T-helper 17 cell (primary cell): ENCODE measurements at regions not wholly inside any gene's neighbourhood (a gene's known extent, or its start where the extent isn't known, plus 50 kb on each side); places are given as distances from the start of the nearest gene placed in this dataset.

Experiments used
- ATAC-seq: fragments of 150-1000 bp; cut with Tn5 transposase; 2 replicates; pipeline ENCODE4 v1.10.0; 2021; ENCODE audit warnings: mild to moderate bottlenecking, moderate library complexity
- DNase-seq, 3 donors: peaks; one replicate each; pipeline versions ENCODE4 v3.0.0 to v3.0.0-alpha.2; 2020 to 2021
- H3K9me3 ChIP-seq: one replicate; pipeline ENCODE4 v1.7.0; 2013; ENCODE audit warnings: low read length, mild to moderate bottlenecking; ENCODE audit not compliant: control insufficient read depth, poor library complexity, severe bottlenecking
- H3K27ac Mint-ChIP-seq: one replicate; pipeline ENCODE4 v1.8.0; 2022; ENCODE audit warnings: mild to moderate bottlenecking, moderate library complexity, mixed read lengths
- H3K27me3 Mint-ChIP-seq: one replicate; pipeline ENCODE4 v1.8.0; 2022; ENCODE audit warnings: mixed read lengths
- H3K36me3 Mint-ChIP-seq: one replicate; pipeline ENCODE4 v1.8.0; 2022; ENCODE audit warnings: low read depth, mixed read lengths
- H3K4me1 Mint-ChIP-seq: one replicate; pipeline ENCODE4 v1.8.0; 2022; ENCODE audit warnings: mild to moderate bottlenecking, mixed read lengths
- H3K4me3 Mint-ChIP-seq: one replicate; pipeline ENCODE4 v1.8.0; 2022; ENCODE audit warnings: mild to moderate bottlenecking, moderate library complexity, mixed read lengths

DNA sequence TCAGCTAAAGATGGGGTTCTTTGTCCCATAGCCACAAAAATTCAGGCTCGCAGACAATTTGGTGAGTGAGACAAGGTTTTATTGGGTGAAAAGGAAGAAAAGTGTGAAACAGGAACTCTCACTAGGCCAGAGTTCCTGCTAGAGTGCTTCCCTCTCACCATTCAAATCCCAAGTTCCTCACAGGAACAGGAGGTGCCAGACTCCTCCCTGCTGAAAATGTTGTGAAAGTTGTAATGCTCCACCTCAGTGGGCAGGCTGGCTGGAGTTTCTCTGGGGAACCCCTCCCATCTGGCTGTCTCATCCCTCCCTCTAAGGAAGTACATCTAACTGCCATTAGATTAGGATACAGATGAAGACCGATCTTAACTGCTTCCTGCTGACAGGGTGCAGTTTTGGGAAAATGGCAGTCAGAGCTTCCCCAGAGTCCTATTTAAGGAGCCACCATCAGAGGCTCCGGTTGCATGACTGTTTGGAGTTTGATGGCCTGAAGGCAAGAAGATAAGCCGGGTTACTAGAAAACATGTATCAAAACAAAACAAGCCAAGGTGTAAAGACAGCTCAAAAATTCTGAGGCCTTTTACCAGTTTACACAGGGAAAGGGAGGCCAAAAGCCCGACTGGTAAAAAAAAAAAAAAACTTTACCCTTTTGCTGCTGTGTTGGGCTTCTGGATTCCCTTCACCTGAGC, 127.6 kb downstream of the FSCB start:
- no peak for ATAC-seq

DNA sequence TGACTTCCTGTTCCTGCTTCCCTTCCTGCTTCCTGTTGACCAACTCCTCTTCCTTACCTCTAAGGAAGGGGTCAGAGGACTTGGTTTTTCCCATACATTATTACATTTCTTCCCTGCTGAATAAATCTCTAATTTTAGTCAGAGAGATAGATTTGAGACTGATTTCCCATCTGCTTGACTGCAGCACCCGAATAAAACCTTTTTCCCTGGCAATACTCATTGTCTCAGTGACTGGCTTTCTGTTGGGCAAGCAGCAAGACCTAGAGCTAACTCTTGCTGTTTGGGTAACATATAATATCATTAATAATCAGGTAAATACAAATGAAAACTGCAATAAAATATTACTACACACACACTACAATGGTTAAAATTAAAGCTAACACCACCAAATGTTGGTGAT, 132.2 kb downstream of the FSCB start:
- DNase-seq (no peak), ATAC-seq (no peak)
- Mint-ChIP-seq H3K27me3 (no peaks in the 10 kb centered on the region), H3K4me3 (no peak overlapping the region), H3K36me3 (no peaks in the 10 kb centered on the region), H3K4me1 (no peaks in the 10 kb centered on the region), H3K27ac (no peak overlapping the region)
- H3K9me3 ChIP-seq, result no peaks in the 10 kb centered on the region

More for the DNA sequence above, 127.6 kb downstream of the FSCB start:
- no peaks in the 10 kb centered on the region for H3K9me3 ChIP-seq
- Mint-ChIP-seq H3K36me3 (no peaks in the 10 kb centered on the region), H3K4me1 (no peaks in the 10 kb centered on the region), H3K27me3 (no peaks in the 10 kb centered on the region), H3K4me3 (no peak overlapping the region), H3K27ac (no peak overlapping the region)
- no peak for DNase-seq

DNA sequence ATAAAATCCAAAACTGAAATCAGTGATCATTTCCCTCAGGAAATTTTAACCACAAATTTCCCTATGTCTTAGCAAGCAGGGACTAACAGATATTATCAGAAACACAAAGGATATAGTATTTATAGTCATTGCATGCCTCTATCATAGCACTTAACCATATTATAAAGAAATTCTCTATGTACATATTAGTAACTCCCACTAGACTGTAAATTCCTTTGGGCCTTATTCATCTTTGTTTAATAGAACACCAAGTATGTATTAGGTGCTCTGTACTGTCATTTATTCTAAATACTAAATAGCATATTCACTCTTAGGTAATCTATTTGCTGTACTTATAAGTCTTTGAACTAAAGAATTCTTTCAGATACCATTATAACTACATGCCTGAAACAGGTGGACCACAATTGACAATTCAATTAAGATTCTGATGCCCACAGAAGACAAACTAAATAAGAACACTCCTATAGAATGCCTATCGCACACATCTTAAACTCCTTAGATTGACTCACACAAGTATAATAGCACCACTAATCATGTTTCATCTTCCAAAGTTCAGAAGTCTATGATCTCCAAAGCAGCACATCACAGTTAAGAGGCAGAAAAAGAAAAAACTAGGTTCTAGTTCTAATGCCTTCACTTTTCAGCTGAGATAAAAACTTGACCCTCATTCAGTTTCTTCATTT, 134.1 kb downstream of the FSCB start:
- H3K4me3 Mint-ChIP-seq, result no peak overlapping the region
- H3K27ac Mint-ChIP-seq, result no peak overlapping the region
- ATAC-seq (no peak), DNase-seq (no peak)
- H3K27me3 Mint-ChIP-seq, result no peaks in the 10 kb centered on the region
- no peaks in the 10 kb centered on the region for H3K36me3 Mint-ChIP-seq
- no peaks in the 10 kb centered on the region for H3K9me3 ChIP-seq
- no peaks in the 10 kb centered on the region for H3K4me1 Mint-ChIP-seq

DNA sequence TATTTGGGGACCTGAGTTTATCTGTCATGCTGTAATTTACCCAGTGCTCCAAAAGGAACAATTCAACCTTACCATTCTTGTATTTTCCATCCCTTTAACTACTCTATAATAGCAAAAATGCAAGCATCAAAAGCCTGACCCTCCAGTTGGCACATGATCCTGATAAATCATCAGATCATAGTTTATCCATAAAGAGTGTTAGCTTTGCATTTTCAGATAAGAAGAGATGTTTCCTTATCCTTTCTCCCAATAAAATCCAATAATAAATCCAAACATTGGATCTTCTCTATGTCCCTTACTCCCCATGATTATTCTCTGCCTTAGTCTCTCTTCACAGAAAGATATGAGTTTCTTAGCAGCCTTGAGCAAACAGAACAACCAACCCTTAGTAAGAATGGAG, 134.9 kb downstream of the FSCB start:
- DNase-seq, result no peak

DNA sequence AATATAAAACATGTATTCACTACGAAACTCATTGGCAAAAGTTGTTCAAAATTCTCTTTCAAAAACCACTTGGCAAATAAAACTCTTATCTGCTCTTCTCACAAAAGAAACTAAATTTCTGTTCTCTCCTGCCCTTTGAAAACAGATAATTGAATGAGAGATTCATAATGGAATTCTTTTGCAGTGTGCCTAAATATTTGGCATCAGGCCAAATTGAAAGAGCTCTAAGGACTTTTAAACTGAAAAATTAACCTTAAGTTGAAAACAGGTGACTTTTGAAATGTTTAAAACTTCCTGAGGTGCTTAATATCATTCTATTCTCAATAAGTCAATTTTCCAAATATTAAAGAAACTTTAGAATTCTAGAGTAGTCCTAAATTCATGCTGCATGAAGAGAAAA, 136.4 kb downstream of the FSCB start:
- H3K9me3 ChIP-seq, result no peaks in the 10 kb centered on the region
- ATAC-seq (no peak), DNase-seq (no peak)
- no peaks in the 10 kb centered on the region for H3K36me3 Mint-ChIP-seq
- H3K4me1 Mint-ChIP-seq, result no peaks in the 10 kb centered on the region
- no peaks in the 10 kb centered on the region for H3K27me3 Mint-ChIP-seq
- H3K4me3 Mint-ChIP-seq, result no peak overlapping the region
- H3K27ac Mint-ChIP-seq, result no peak overlapping the region

More for the DNA sequence above, 134.9 kb downstream of the FSCB start:
- no peaks in the 10 kb centered on the region for H3K4me1 Mint-ChIP-seq
- no peaks in the 10 kb centered on the region for H3K27me3 Mint-ChIP-seq
- no peaks in the 10 kb centered on the region for H3K9me3 ChIP-seq
- H3K4me3 Mint-ChIP-seq, result no peak overlapping the region
- no peak for ATAC-seq
- H3K27ac Mint-ChIP-seq, result no peak overlapping the region
- no peaks in the 10 kb centered on the region for H3K36me3 Mint-ChIP-seq

DNA sequence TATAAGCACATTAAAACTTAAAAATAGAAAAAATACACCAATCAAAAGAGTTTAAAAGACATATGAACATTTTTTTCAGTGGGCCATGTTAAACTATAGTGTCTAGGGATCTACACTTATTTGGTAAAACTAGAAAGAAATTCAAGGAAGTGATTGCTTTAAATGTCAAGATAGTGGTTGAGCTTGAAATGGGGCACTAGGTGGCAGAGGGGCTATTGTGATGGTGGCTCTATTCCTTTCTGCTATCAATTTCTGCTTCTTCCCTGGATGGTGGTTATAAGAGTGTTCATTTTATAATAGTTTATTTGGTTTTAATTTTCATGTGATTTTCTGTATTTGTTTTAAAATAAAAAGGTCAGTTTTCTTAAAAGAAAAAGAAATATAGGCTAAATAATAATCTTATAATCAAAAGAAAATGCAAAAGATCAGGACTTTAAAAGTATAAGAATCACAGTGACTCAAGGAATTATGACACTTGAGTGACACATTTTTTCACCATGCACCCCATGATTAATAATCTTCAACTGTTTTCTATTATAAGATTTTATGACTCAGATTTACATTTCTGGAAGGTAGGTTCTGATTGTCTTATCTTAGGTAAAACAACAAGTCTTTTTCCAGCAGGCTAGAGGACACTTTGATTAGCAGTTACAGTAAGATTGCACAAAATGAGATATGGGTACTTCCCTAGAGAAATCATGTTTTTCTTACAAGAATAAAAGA, 137.5 kb downstream of the FSCB start:
- Mint-ChIP-seq H3K27me3 (no peaks in the 10 kb centered on the region), H3K36me3 (no peaks in the 10 kb centered on the region), H3K4me1 (no peaks in the 10 kb centered on the region), H3K27ac (no peak overlapping the region), H3K4me3 (no peak overlapping the region)
- no peaks in the 10 kb centered on the region for H3K9me3 ChIP-seq
- no peak for ATAC-seq
- DNase-seq, result no peak

DNA sequence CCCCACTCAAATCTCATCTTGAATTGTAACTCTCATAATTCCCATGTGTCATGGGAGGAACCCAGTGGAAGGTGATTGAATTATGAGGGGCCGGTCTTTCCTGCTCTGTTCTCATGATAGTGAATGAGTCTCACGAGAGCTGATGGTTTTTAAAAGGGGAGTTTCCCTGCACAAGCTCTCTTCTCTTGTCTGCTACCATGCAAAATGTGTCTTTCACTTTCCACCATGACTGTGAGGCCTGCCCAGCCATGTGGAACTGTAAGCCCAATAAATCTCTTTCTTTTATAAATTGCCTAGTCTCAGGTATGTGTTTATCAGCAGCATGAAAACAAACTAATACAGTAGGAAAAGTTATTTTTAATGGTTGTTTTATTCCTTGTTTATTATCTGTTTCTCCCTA, 146.0 kb downstream of the FSCB start:
- H3K27me3 Mint-ChIP-seq, result no peaks in the 10 kb centered on the region
- no peak for ATAC-seq

DNA sequence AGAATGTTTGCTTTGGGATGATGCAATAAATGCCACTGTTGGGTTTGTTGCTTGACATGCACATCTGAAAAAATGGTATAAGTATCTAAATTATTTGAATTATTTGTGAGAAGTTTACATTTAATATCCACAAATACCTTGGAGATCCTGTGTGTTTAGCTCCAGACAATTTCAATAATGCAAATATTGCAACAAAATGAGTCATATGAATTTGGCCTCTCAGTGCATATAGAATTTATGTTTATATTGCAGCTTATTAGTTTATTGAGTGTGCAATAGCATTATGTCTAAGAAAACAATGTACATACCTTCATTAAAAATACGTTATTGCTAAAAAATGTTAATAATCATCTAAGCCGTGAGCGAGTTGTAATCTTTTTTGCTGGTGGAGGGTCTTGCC, 153.3 kb downstream of the FSCB start:
- no peaks in the 10 kb centered on the region for H3K9me3 ChIP-seq
- Mint-ChIP-seq H3K4me1 (no peaks in the 10 kb centered on the region), H3K4me3 (no peak overlapping the region), H3K27me3 (no peaks in the 10 kb centered on the region), H3K27ac (no peak overlapping the region), H3K36me3 (no peaks in the 10 kb centered on the region)
- DNase-seq, result no peak
- no peak for ATAC-seq

More for the DNA sequence above, 146.0 kb downstream of the FSCB start:
- H3K27ac Mint-ChIP-seq, result no peak overlapping the region
- H3K36me3 Mint-ChIP-seq, result no peaks in the 10 kb centered on the region
- H3K4me1 Mint-ChIP-seq, result no peaks in the 10 kb centered on the region
- no peak overlapping the region for H3K4me3 Mint-ChIP-seq
- DNase-seq, result no peak
- H3K9me3 ChIP-seq, result no peaks in the 10 kb centered on the region

DNA sequence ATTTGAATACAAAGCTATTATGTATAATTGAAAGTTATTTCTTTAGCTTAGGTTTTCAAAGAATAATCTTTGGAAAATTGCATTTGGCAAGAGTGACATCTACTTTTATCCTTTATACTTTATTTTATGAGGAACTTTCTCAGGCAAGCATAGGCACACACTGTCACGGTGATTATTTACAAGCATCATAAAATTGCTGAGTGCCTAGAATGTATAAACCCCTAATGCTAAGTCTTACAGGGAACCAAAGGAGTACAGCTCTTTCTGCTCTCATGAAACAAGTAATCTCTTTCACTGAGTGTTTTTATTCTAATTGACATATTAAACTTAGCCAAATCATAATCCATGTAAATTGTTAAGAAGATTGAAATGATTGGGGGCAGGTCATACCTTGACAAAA, 154.9 kb downstream of the FSCB start:
- H3K4me1 Mint-ChIP-seq, result no peaks in the 10 kb centered on the region
- H3K27me3 Mint-ChIP-seq, result no peaks in the 10 kb centered on the region
- no peak overlapping the region for H3K27ac Mint-ChIP-seq
- no peaks in the 10 kb centered on the region for H3K9me3 ChIP-seq
- H3K4me3 Mint-ChIP-seq, result no peak overlapping the region
- ATAC-seq, result no peak
- H3K36me3 Mint-ChIP-seq, result no peaks in the 10 kb centered on the region
- DNase-seq, result no peak

DNA sequence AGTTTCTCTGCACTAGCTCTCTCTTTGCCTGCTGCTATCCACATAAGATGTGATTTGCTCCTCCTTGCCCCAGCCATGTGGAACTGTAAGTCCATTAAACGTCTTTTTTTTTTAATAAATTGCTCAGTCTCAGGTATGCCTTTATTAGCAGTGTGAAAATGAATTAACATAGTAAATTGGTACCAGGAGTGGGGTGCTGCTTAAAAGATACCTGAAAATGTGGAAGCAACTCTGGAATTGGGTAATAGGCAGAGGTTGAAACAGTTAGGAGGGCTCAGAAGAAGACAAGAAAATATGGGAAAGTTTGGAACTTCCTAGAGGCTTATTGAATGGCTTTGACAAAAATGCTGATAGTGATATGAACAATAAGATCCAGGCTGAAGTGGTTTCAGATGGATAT, 159.8 kb downstream of the FSCB start:
- H3K4me3 Mint-ChIP-seq, result no peak overlapping the region
- no peak for ATAC-seq
- H3K9me3 ChIP-seq, result no peaks in the 10 kb centered on the region
- H3K27me3 Mint-ChIP-seq, result no peaks in the 10 kb centered on the region
- H3K4me1 Mint-ChIP-seq, result no peaks in the 10 kb centered on the region
- no peak for DNase-seq
- no peaks in the 10 kb centered on the region for H3K36me3 Mint-ChIP-seq
- no peak overlapping the region for H3K27ac Mint-ChIP-seq

DNA sequence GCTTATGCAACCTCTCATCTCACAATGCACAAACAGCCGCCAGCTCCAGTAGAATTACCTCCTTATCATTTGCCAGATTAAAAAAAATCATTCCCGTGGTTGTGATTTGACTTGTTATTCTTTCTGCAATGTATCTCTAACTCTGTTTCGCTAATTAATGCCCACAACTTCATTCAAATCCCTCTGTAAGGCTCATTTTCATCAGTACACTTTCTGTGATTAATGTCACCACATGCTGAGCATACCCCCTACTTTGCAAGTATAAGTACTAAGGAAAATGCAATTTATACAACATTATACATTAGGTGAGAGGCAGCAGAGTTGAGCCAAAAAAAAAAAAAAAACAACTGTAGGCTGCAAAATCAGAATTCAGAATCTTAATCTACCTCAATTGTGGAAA, 166.0 kb downstream of the FSCB start:
- no peak overlapping the region for H3K4me3 Mint-ChIP-seq

DNA sequence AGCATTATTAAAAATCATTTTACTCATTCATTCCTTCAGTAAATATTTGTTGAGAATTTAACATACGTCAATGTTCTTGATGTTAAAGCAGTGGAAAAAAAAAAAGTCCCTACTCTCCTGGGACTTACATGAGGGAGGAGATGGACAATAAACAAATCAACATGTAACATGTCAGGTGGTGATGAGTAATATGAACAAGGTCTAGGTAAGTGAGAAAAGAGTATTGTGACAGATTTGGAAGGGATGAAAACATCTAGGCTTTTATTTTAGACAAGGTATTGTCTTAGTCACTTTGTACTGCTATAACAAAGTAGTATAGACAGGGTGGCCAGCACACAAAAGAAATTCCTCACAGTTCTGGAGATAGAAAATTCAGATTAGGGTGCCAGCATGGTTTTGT, 167.2 kb downstream of the FSCB start:
- H3K4me1 Mint-ChIP-seq, result no peaks in the 10 kb centered on the region
- H3K36me3 Mint-ChIP-seq, result no peaks in the 10 kb centered on the region
- no peaks in the 10 kb centered on the region for H3K9me3 ChIP-seq
- DNase-seq (no peak), ATAC-seq (no peak)
- no peak overlapping the region for H3K4me3 Mint-ChIP-seq
- H3K27ac Mint-ChIP-seq, result no peak overlapping the region
- no peaks in the 10 kb centered on the region for H3K27me3 Mint-ChIP-seq

More for the DNA sequence above, 166.0 kb downstream of the FSCB start:
- H3K27me3 Mint-ChIP-seq, result no peaks in the 10 kb centered on the region
- DNase-seq, result no peak
- no peaks in the 10 kb centered on the region for H3K36me3 Mint-ChIP-seq
- no peak for ATAC-seq
- no peaks in the 10 kb centered on the region for H3K9me3 ChIP-seq
- no peak overlapping the region for H3K27ac Mint-ChIP-seq
- H3K4me1 Mint-ChIP-seq, result no peaks in the 10 kb centered on the region

DNA sequence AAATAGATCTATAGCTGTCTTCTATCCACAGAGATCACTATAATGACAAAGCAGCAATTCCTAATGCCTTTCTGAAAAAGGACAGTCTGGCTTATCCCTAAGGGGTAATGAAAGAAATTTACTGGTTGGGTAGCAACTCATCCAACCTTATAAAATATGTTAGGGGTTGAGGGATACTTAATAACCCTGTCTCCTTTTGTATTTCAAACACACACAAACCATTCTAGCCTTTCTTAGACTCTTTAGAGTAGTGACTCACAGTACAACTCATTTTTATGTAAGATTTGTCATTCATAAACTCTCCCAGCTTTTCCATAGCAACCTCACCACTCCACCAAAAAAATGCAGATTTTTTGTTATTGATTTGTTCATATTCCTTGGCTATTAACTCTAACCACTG, 167.9 kb downstream of the FSCB start:
- Mint-ChIP-seq H3K36me3 (no peaks in the 10 kb centered on the region), H3K27me3 (no peaks in the 10 kb centered on the region), H3K4me1 (no peaks in the 10 kb centered on the region), H3K4me3 (no peak overlapping the region), H3K27ac (no peak overlapping the region)
- ATAC-seq, result no peak
- no peak for DNase-seq
- no peaks in the 10 kb centered on the region for H3K9me3 ChIP-seq

DNA sequence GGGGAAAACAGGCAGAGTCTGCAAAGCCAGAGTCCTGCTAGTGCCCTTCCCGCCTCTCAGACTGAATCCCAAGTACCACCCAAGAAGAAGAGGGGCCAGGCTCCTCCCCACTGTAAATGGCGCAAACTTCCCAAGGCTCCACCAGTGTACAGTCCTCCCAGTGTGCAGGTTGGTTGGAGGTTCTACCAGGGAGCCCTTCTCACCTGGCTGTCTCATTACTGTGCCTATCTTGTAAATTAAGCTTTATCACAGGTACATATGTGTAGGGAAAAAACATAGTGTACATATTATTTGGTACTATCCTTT, 189.7 kb downstream of the FSCB start:
- no peak overlapping the region for H3K27ac Mint-ChIP-seq
- H3K36me3 Mint-ChIP-seq, result no peaks in the 10 kb centered on the region
- H3K4me1 Mint-ChIP-seq, result no peaks in the 10 kb centered on the region
- no peak for DNase-seq
- no peak for ATAC-seq
- H3K9me3 ChIP-seq, result no peaks in the 10 kb centered on the region
- no peak overlapping the region for H3K4me3 Mint-ChIP-seq
- H3K27me3 Mint-ChIP-seq, result no peaks in the 10 kb centered on the region
